Choroid plexus epithelial cell (primary cell): ENCODE measurements at regions not wholly inside any gene's neighbourhood (a gene's known extent, or its start where the extent isn't known, plus 50 kb on each side); places are given as distances from the start of the nearest gene placed in this dataset.
"Not testable (repeated sequence)": the region's sequence is repeated elsewhere in the genome, so short reads cannot be mapped to it uniquely, and the experiment has no call there.

Experiments used
- DNase-seq: peaks from one replicate; pipeline ENCODE4 v3.0.0-alpha.2; 2010; ENCODE audit warnings: low read depth
- H3K4me3 ChIP-seq: 2 replicates; pipeline ENCODE4 v1.5.1; 2011; ENCODE audit warnings: low read depth, mild to moderate bottlenecking, control low read depth, low read length, moderate library complexity
- TF ChIP-seq, protein P1 (sequence below): conservative IDR thresholded peaks from 2 replicates; pipeline ENCODE4 v1.5.1; 2011; ENCODE audit warnings: low read depth, mild to moderate bottlenecking, control low read depth, inconsistent platforms, low read length, moderate library complexity

DNA sequence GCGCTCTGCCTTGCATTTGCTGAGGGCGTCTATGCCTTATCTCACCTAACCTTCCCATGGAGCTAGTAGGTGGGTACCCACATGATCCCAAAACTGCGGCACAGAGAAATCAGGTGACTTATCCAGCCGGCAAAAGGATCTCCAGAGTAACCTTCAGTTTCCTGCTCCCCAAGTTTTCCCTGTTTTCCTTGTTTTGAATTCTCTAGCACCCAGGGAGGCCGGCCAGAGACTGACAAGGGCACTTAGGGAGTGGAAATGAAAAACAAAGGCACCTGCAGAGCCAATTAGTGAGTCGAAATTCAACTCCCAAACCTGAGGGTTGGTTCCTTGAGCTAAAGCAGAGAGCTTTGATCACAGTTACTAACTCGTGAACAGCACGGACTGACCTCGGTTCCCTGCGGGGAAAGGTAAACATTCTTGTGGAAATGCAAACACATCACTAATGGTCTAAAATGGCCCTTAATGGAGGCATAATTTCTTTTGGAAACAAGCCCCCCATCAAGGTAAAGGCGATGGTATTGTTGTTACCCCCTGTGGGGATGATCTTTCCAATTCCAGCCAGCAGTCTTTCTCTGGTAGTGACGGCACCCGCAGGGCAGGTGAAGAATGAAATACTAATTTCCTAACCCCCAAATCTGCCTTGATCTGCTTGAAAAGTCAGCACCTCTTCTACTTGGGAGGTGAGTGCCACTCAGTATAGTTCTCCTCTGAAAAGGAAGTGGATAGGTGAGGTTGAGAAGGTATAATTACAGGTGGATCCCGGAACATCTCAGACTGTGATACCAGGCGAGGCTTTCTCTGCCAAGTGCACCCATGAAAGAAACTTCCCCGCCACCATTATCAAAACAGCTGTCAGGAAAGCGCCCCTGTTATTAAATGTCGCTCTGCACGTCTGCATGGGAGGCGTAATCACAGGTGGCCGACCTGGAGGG lies 365.6 kb upstream of the AUTS2 start:
- no peak for DNase-seq
- H3K4me3 ChIP-seq: no peak overlapping the region
- TF ChIP-seq, protein P1, sequence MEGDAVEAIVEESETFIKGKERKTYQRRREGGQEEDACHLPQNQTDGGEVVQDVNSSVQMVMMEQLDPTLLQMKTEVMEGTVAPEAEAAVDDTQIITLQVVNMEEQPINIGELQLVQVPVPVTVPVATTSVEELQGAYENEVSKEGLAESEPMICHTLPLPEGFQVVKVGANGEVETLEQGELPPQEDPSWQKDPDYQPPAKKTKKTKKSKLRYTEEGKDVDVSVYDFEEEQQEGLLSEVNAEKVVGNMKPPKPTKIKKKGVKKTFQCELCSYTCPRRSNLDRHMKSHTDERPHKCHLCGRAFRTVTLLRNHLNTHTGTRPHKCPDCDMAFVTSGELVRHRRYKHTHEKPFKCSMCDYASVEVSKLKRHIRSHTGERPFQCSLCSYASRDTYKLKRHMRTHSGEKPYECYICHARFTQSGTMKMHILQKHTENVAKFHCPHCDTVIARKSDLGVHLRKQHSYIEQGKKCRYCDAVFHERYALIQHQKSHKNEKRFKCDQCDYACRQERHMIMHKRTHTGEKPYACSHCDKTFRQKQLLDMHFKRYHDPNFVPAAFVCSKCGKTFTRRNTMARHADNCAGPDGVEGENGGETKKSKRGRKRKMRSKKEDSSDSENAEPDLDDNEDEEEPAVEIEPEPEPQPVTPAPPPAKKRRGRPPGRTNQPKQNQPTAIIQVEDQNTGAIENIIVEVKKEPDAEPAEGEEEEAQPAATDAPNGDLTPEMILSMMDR: no peak

DNA sequence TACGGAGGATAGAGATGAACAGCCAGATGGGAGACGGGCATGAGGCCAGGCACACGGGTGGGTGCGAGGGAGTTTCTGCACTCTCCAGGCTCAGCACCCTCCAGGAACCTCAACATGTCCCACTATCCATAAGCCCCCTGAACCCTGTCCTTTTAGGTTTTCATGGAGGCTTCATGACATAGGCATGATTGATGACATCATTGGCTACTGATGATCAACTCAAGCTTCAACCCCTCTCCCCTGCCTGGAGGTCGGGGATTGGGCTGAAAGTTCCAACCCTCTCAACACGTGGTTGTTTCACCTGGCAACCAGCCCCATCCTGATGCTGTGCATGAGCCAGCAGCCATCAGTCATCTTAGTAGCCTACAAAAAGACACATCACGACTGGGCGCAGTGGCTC lies 360.7 kb upstream of the AUTS2 start:
- H3K4me3 ChIP-seq: no peak overlapping the region
- TF ChIP-seq, protein P1: no peak

DNA sequence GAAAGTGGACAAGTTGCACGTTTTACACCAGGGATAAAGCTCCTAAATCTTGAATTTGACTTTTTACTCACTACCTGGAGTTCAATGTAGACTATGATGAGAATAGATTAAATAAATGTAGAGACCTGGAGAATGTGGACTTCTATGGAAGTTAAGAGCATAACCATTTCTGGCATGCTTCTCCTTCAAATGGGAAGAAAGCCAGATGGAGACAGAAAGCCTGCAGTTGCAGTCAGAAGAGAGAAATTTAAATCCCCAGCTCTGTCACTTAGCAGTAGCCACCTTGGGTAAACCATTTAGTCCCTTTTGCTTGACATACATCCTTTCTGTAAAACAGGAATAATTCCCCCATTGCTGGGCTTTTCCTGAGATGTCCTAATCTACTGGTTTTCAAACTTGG lies 355.3 kb upstream of the AUTS2 start:
- TF ChIP-seq, protein P1: no peak
- H3K4me3 ChIP-seq: no peak overlapping the region
- no peak for DNase-seq

More for the DNA sequence above, 360.7 kb upstream of the AUTS2 start:
- DNase-seq: no peak

DNA sequence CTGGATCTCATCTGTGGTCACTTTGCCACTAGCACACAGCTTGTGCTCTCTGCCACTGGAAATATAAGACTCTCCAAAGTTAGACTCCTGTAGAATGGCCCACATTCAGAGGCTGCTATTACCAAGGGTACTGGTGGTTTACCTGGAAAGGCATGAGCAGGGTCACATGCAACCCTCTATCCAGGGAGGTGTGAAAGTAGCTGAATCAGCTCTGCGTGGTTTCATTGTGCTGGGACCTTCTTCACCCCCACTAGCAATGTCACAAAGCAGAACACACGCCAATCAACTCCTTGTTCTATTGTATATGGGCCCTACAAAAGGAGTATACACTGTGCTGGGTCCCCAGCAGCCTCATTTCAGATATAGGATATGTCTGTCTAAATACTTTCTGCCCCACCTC lies 353.6 kb upstream of the AUTS2 start:
- no peak for DNase-seq
- TF ChIP-seq, protein P1: no peak
- H3K4me3 ChIP-seq: no peak overlapping the region

DNA sequence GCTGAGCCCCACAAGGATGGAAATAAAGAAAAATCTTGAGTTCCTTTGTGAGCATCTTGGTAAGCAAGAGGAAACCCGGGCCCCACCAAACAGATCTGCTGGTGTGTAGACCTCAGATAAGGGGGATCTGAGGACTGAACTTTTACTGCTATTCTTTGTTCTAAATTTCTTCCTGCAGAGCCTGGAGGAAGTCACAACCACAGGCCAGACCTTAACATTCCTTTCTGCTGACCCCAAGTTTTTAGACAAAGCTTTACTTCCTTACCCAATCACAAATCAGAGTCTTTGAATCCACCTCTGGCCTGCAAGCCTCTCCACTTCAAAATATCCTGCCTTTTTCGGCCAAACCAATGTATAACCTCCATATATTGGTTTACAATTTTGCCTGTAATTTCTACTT lies 352.6 kb upstream of the AUTS2 start:
- TF ChIP-seq, protein P1: no peak
- no peak overlapping the region for H3K4me3 ChIP-seq

DNA sequence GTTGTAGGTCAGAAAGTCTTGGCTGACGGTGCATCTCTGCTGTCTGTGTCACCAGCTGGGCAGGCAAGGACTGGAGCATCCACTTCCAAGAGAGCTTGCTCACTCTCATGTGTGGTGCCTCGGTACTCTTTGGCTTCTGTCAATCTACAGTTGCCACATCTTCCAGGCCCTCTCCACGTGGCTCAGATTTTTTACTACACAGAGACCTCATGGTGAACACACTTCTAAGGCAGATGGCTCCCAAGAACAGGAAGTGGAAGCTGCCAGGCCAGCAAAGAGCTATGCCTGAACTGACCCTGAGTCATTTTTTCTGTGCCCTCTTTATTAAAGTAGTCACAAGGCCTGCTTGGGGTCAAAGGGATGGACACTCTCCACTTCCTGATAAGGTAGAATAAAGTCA lies 351.5 kb upstream of the AUTS2 start:
- H3K4me3 ChIP-seq: no peak overlapping the region
- TF ChIP-seq, protein P1: no peak
- no peak for DNase-seq

More for the DNA sequence above, 352.6 kb upstream of the AUTS2 start:
- DNase-seq: peak; percentile 41

DNA sequence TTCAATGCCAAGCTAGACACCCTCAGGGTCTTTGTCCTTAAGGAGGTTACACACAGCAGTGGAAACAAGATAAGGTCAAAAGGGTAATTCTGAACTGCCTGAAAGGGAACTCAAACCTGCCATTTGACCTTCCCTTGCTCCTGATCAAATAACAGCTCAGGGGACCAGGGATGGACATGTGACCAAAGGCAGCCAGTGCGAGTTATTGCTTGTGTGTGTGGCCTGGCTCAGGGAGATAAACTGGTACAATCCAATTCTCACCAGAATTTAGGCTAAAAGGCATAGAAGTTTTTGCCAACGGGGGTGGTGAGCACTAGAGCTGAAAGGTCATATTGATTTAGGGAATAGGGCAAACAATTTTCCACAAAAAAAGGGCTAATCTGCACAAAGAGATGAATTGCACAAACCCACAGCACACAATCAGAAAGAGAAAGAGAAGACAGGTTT lies 349.9 kb upstream of the AUTS2 start:
- DNase-seq, H3K4me3 ChIP-seq: not testable (repeated sequence)
